ENCODE measurements at regions not wholly inside any gene's neighbourhood (a gene's known extent, or its start where the extent isn't known, plus 50 kb on each side); places are given as distances from the start of the nearest gene placed in this dataset.

DNA sequence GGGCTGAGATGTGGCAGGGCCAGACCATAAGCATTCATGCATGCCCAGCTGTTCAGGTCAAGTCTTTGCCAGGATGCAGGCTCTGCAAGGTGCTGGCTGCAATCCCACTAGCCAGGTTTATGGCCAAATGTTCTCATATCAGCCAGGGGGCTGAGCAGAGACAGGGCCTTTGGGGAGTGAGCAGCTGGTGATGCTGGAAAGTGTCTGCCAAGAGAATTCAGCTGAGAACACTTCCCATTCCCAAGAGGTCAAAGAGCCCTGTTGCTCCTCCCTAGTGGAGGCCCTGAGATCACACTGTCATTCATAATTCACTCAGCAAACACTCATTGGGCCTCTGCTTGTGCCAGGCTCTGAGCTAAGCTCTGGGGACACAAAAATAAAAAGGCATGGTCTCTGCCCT, 150.3 kb downstream of the DMRTA2 start:
- Histone ChIP-seq H3K4me3 (ENCODE audit: low read length) (no peak overlapping the region), H4K20me1 (ENCODE audit: control insufficient read depth, insufficient read depth, low read depth, low read length) (no peaks in the 10 kb centered on the region), H3K9me2 (replicated peaks; ENCODE audit: control insufficient read depth, low read length) (no peaks in the 10 kb centered on the region), H3K36me3 (ENCODE audit: control insufficient read depth, low read length) (no peaks in the 10 kb centered on the region), H3K4me2 (ENCODE audit: low read length) (no peak overlapping the region), H3K27me3 (ENCODE audit: control insufficient read depth, low read length) (0 out of 2 replicates have a peak, but pooled peaks cover 10% of the 10 kb centered on the region), H3K79me2 (ENCODE audit: control insufficient read depth, low read length) (no peaks in the 10 kb centered on the region), H3F3A (ENCODE audit: control insufficient read depth, insufficient read depth) (no peaks in the 10 kb centered on the region), H3K27ac (ENCODE audit: low read depth, low read length) (no peak overlapping the region), H3K9me3 (ENCODE audit: control insufficient read depth, insufficient read depth, low read length) (no peaks in the 10 kb centered on the region), H3K4me1 (ENCODE audit: control insufficient read depth, low read length) (no peaks in the 10 kb centered on the region)
- TF ChIP-seq, protein P1, sequence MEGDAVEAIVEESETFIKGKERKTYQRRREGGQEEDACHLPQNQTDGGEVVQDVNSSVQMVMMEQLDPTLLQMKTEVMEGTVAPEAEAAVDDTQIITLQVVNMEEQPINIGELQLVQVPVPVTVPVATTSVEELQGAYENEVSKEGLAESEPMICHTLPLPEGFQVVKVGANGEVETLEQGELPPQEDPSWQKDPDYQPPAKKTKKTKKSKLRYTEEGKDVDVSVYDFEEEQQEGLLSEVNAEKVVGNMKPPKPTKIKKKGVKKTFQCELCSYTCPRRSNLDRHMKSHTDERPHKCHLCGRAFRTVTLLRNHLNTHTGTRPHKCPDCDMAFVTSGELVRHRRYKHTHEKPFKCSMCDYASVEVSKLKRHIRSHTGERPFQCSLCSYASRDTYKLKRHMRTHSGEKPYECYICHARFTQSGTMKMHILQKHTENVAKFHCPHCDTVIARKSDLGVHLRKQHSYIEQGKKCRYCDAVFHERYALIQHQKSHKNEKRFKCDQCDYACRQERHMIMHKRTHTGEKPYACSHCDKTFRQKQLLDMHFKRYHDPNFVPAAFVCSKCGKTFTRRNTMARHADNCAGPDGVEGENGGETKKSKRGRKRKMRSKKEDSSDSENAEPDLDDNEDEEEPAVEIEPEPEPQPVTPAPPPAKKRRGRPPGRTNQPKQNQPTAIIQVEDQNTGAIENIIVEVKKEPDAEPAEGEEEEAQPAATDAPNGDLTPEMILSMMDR (IDR thresholded peaks at IDR 0.05; ENCODE audit: low read depth, low read length, poor library complexity, severe bottlenecking), result no peak
- no peak for TF ChIP-seq EZH2phosphoT487 (IDR thresholded peaks at IDR 0.05; ENCODE audit: borderline replicate concordance, low read length)

DNA sequence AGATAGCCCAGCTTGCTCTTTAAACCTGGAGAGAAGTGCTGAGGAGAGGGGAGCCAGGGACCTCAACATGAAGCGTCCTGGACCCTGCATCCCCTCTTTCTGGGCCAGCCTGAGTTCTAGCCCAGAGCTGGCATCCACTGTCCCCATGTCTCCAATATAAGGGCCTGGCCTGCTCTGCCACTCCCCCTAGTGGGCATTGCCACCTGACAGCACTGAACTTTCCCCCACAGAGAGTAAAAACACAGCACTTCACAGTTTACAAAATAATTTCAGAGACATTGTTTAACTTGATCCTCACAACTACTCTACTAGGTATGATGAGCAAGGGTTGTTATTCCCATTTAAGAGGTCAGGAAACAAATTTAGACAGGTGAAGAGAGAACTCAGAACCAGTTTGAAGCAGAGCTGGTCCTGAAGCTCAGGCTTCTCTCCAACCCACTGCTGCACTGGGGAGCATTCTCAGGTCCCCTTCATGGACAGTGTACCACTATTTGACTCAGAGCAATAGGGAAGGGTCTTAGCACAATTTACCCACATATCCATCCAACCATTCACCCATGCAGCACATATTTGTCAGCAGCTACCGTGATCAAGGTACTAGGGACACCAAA, 151.2 kb downstream of the DMRTA2 start:
- no peaks in the 10 kb centered on the region for H3K4me1 ChIP-seq (ENCODE audit: control insufficient read depth, low read length)
- H3F3A ChIP-seq (ENCODE audit: control insufficient read depth, insufficient read depth), result no peaks in the 10 kb centered on the region
- H3K4me3 ChIP-seq (ENCODE audit: low read length), result no peak overlapping the region
- no peak overlapping the region for H3K27ac ChIP-seq (ENCODE audit: low read depth, low read length)
- no peaks in the 10 kb centered on the region for H3K79me2 ChIP-seq (ENCODE audit: control insufficient read depth, low read length)
- no peak for TF ChIP-seq EZH2phosphoT487 (IDR thresholded peaks at IDR 0.05; ENCODE audit: borderline replicate concordance, low read length)
- TF ChIP-seq, protein P1 (IDR thresholded peaks at IDR 0.05; ENCODE audit: low read depth, low read length, poor library complexity, severe bottlenecking), result peak; percentile 86
- no peaks in the 10 kb centered on the region for H3K9me3 ChIP-seq (ENCODE audit: control insufficient read depth, insufficient read depth, low read length)
- H3K9me2 ChIP-seq (replicated peaks; ENCODE audit: control insufficient read depth, low read length), result no peaks in the 10 kb centered on the region
- H3K27me3 ChIP-seq (ENCODE audit: control insufficient read depth, low read length), result 0 out of 2 replicates have a peak, but pooled peaks cover 12% of the 10 kb centered on the region
- no peak overlapping the region for H3K4me2 ChIP-seq (ENCODE audit: low read length)
- no peaks in the 10 kb centered on the region for H3K36me3 ChIP-seq (ENCODE audit: control insufficient read depth, low read length)
- H4K20me1 ChIP-seq (ENCODE audit: control insufficient read depth, insufficient read depth, low read depth, low read length), result no peaks in the 10 kb centered on the region

DNA sequence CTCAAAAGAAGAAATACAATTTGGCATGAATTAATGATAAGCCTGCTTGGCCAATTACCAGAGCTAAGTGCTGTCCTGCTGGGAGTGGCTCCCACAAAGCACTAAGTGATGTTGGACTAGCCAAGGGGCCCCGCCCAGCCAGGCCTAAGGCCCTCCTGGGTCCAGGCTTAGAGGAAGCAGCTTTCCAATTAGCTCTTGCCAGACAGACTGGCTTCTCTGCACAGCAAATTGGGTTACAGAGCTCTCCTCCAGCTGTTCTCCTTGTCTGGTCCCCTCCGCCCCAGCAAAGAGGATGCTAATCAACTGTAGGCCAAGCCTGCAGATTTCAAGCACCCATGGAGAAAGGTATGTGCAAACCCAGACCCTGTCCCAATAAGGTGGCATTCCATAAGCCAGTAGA, 151.9 kb downstream of the DMRTA2 start:
- Histone ChIP-seq H3K4me1 (ENCODE audit: control insufficient read depth, low read length) (no peaks in the 10 kb centered on the region), H4K20me1 (ENCODE audit: control insufficient read depth, insufficient read depth, low read depth, low read length) (no peaks in the 10 kb centered on the region), H3K27ac (ENCODE audit: low read depth, low read length) (no peak overlapping the region), H3K27me3 (ENCODE audit: control insufficient read depth, low read length) (0 out of 2 replicates have a peak, but pooled peaks cover 12% of the 10 kb centered on the region), H3K79me2 (ENCODE audit: control insufficient read depth, low read length) (no peaks in the 10 kb centered on the region), H3K4me3 (ENCODE audit: low read length) (no peak overlapping the region), H3K36me3 (ENCODE audit: control insufficient read depth, low read length) (no peaks in the 10 kb centered on the region), H3K9me2 (replicated peaks; ENCODE audit: control insufficient read depth, low read length) (no peaks in the 10 kb centered on the region), H3K9me3 (ENCODE audit: control insufficient read depth, insufficient read depth, low read length) (no peaks in the 10 kb centered on the region), H3F3A (ENCODE audit: control insufficient read depth, insufficient read depth) (no peaks in the 10 kb centered on the region), H3K4me2 (ENCODE audit: low read length) (no peak overlapping the region)
- TF ChIP-seq EZH2phosphoT487 (IDR thresholded peaks at IDR 0.05; ENCODE audit: borderline replicate concordance, low read length), result no peak
- TF ChIP-seq, protein P1 (IDR thresholded peaks at IDR 0.05; ENCODE audit: low read depth, low read length, poor library complexity, severe bottlenecking), result no peak

Data from DOHH2 (cell line).